ENCODE measurements at regions not wholly inside any gene's neighbourhood (a gene's known extent, or its start where the extent isn't known, plus 50 kb on each side); places are given as distances from the start of the nearest gene placed in this dataset.
"Not testable (repeated sequence)": the region's sequence is repeated elsewhere in the genome, so short reads cannot be mapped to it uniquely, and the experiment has no call there.

GRCh38 chrX:3875638-3876037 lies 162.2 kb upstream of the PRKX start:
- DNase-seq (ENCODE audit: low read depth in 1 of 2, low spot score in 1 of 2); H3K4me1 ChIP-seq; H3K9me3 ChIP-seq; H3K4me2 ChIP-seq; H3K27ac ChIP-seq; POLR2A ChIA-PET; H3K4me3 ChIP-seq; CTCF ChIA-PET; FAIRE-seq: not testable (repeated sequence)
- WGBS (ENCODE audit: missing lambda C conversion rate), result no CpG with 5 or more reads among the region's 12 CpGs
- ATAC-seq, result peak in 1 of 2 experiments; percentile 64; a peak in 3 of 6 replicates

- DNase-seq (ENCODE audit: low read depth in 1 of 2, low spot score in 1 of 2); CTCF ChIA-PET; FAIRE-seq; H3K27ac ChIP-seq; H3K9me3 ChIP-seq; ATAC-seq; POLR2A ChIA-PET; H3K4me2 ChIP-seq; H3K4me3 ChIP-seq; H3K4me1 ChIP-seq: not testable (repeated sequence)
- no CpG with 5 or more reads among the region's 12 CpGs for WGBS (ENCODE audit: missing lambda C conversion rate)
Measured at GRCh38 chrX:3872226-3872879, 158.9 kb upstream of the PRKX start.

- H3K4me2 ChIP-seq; H3K27ac ChIP-seq; H3K4me3 ChIP-seq; POLR2A ChIA-PET; H3K9me3 ChIP-seq; FAIRE-seq; DNase-seq (ENCODE audit: low read depth in 1 of 2, low spot score in 1 of 2); ATAC-seq; CTCF ChIA-PET; H3K4me1 ChIP-seq: not testable (repeated sequence)
- WGBS (ENCODE audit: missing lambda C conversion rate), result no CpG with 5 or more reads among the region's 19 CpGs
Measured at GRCh38 chrX:3867067-3867831, 153.8 kb upstream of the PRKX start.

- H3K4me2 ChIP-seq; H3K4me3 ChIP-seq; ATAC-seq; POLR2A ChIA-PET; FAIRE-seq; CTCF ChIA-PET; DNase-seq (ENCODE audit: low read depth in 1 of 2, low spot score in 1 of 2); H3K27ac ChIP-seq; H3K4me1 ChIP-seq; H3K9me3 ChIP-seq: not testable (repeated sequence)
- WGBS (ENCODE audit: missing lambda C conversion rate), result no CpG with 5 or more reads among the region's 4 CpGs
Measured at GRCh38 chrX:3858332-3858731, 144.9 kb upstream of the PRKX start.

GRCh38 chrX:3843522-3844145 lies 130.2 kb upstream of the PRKX start:
- FAIRE-seq; H3K4me3 ChIP-seq; POLR2A ChIA-PET; H3K9me3 ChIP-seq; CTCF ChIA-PET; H3K4me1 ChIP-seq; H3K27ac ChIP-seq; DNase-seq (ENCODE audit: low read depth in 1 of 2, low spot score in 1 of 2); H3K4me2 ChIP-seq: not testable (repeated sequence)
- peak; percentile 98 to 100 for ATAC-seq
- whole genome bisulfite sequencing (ENCODE audit: missing lambda C conversion rate), result no CpG with 5 or more reads among the region's 85 CpGs

- POLR2A ChIA-PET; H3K27ac ChIP-seq; H3K4me1 ChIP-seq; DNase-seq (ENCODE audit: low read depth in 1 of 2, low spot score in 1 of 2); H3K4me3 ChIP-seq; H3K9me3 ChIP-seq; H3K4me2 ChIP-seq; FAIRE-seq; CTCF ChIA-PET: not testable (repeated sequence)
- ATAC-seq, result peak; percentile 58 to 69
- WGBS (ENCODE audit: missing lambda C conversion rate), result no CpG with 5 or more reads among the region's 70 CpGs
Measured at GRCh38 chrX:3842822-3843521, 129.5 kb upstream of the PRKX start.

GRCh38 chrX:3838754-3839153 lies 125.3 kb upstream of the PRKX start:
- DNase-seq (ENCODE audit: low read depth in 1 of 2, low spot score in 1 of 2); POLR2A ChIA-PET; H3K4me3 ChIP-seq; H3K4me1 ChIP-seq; ATAC-seq; H3K9me3 ChIP-seq; FAIRE-seq; H3K4me2 ChIP-seq; CTCF ChIA-PET; H3K27ac ChIP-seq: not testable (repeated sequence)
- WGBS (ENCODE audit: missing lambda C conversion rate), result 98% methylated on average over 15 of the region's 24 CpGs

GRCh38 chrX:3837958-3838643 lies 124.7 kb upstream of the PRKX start:
- POLR2A ChIA-PET; ATAC-seq; FAIRE-seq; H3K27ac ChIP-seq; CTCF ChIA-PET; H3K4me1 ChIP-seq; H3K4me3 ChIP-seq; DNase-seq (ENCODE audit: low read depth in 1 of 2, low spot score in 1 of 2); H3K9me3 ChIP-seq; H3K4me2 ChIP-seq: not testable (repeated sequence)
- WGBS (ENCODE audit: missing lambda C conversion rate), result 99% methylated on average over 24 of the region's 58 CpGs

GRCh38 chrX:3837211-3837610 lies 123.8 kb upstream of the PRKX start:
- CTCF ChIA-PET; DNase-seq (ENCODE audit: low read depth in 1 of 2, low spot score in 1 of 2); H3K4me1 ChIP-seq; H3K4me3 ChIP-seq; H3K4me2 ChIP-seq; H3K9me3 ChIP-seq; POLR2A ChIA-PET; H3K27ac ChIP-seq; FAIRE-seq: not testable (repeated sequence)
- peak in 1 of 2 experiments; percentile 68; a peak in 3 of 6 replicates for ATAC-seq
- WGBS (ENCODE audit: missing lambda C conversion rate), result 100% methylated on average over 1 of the region's 13 CpGs

- CTCF ChIA-PET; H3K4me3 ChIP-seq; FAIRE-seq; ATAC-seq; H3K27ac ChIP-seq; H3K9me3 ChIP-seq; H3K4me2 ChIP-seq; H3K4me1 ChIP-seq; POLR2A ChIA-PET; DNase-seq (ENCODE audit: low read depth in 1 of 2, low spot score in 1 of 2): not testable (repeated sequence)
- WGBS (ENCODE audit: missing lambda C conversion rate), result no CpG with 5 or more reads among the region's 11 CpGs
Measured at GRCh38 chrX:3833761-3834542, 120.5 kb upstream of the PRKX start.

Data from A549 (cell line).